GM19397 (cell line): ENCODE measurements at regions not wholly inside any gene's neighbourhood (a gene's known extent, or its start where the extent isn't known, plus 50 kb on each side); places are given as distances from the start of the nearest gene placed in this dataset.
"Not testable (repeated sequence)": the region's sequence is repeated elsewhere in the genome, so short reads cannot be mapped to it uniquely, and the experiment has no call there.

ENCODE experiments used
- ATAC-seq: cut with Tn5 transposase; IDR thresholded peaks from one replicate; pipeline ENCODE4 v1.9.1; 2021; ENCODE audit warnings: mild to moderate bottlenecking, moderate library complexity; ENCODE audit not compliant: unreplicated experiment

DNA sequence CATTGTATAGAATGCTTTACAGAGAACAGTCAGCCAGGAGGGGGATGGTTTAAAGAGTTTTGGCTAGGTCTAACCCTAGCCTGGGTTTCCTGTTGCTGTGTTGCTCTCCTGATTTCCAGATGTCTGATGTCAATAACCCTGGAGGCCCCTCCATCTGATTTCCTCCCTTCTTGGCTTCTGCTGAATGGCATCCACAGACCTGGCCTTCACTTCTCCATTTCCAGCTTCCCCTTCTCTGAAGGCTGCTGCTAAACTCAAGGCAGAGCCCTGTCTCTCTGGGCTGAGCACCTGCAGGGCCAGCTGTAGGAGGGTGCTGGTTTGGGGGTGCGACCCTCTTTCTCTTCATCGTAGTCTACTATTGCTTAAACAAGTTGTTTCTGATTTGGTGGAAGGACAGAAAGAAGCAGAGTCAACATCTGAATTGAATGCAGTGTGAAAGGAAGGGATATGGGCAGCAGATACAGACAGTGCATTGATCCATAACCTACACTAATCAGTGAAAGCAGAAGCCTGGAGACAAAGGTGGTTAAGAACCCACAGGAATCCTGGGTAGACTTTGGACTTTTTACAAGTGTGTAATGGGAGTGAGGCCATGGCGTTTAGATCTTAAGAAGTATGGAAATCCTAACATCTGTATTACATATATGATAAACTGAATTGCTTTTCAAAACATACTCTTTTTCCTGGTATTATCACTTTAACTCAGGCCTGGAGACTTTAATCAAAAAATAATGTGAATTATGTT lies 153.6 kb downstream of the HRH4 start:
- ATAC-seq, result no peak

DNA sequence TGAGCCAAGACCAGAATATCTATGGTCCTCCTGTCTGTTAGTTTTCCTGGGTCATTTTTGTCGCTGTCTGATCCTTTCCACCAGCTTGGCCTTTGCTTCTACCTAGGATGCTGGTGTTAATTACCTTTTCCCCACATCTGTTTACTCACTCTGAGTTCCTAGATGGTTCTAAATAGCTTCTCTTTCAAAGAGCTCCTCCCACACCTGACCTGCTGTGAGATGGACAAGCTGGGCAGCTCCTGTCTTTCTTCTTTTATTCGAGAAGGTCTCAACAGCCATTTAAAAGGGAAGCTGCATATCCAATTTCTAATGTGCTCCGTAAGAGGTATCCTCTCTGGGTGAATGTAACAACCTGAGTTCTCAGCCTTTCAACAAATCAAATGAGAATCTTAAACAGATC lies 156.2 kb downstream of the HRH4 start:
- ATAC-seq, result no peak

DNA sequence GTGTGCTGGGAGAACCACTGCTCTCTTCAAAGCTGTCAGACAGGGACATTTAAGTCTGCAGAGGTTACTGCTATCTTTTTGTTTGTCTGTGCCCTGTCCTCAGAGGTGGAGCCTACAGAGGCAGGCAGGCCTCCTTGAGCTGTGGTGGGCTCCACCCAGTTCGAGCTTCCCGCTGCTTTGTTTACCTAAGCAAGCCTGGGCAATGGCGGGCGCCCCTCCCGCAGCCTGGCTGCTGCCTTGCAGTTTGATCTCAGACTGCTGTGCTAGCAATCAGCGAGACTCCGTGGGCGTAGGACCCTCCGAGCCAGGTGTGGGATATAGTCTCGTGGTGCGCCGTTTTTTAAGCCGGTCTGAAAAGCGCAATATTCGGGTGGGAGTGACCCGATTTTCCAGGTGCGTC lies 164.0 kb downstream of the HRH4 start:
- ATAC-seq, result not testable (repeated sequence)

DNA sequence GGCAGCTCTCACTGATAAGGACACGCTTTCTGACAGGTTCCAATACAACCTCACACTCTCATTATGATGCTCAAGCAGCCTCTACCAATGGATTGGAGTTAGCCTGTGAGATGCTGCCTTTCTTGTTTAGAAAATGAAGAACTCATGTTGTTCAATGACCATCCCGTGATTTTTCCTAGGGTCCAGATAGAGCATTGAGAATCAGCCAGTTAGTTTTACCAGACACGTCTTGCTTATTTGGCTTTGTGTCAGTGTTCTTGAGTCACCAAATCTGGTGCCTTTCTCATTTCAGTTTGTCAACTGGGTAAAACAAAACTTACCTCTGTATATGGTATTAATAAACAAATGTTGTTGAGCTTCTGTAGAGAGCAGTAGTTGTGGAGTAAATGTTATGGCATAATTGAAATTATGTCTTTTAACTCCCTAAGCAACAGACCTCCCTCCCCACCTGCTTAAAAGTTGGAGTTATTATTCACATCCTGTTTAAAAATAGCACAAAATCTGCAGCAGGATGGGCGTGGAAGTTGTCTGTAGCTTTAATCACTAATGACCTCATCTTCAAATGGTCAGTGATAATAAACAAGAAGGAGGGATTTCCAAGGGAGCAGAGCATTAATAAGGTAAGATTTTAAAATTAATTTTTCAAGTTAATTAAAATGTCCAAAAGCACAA lies 167.3 kb downstream of the HRH4 start:
- no peak for ATAC-seq

DNA sequence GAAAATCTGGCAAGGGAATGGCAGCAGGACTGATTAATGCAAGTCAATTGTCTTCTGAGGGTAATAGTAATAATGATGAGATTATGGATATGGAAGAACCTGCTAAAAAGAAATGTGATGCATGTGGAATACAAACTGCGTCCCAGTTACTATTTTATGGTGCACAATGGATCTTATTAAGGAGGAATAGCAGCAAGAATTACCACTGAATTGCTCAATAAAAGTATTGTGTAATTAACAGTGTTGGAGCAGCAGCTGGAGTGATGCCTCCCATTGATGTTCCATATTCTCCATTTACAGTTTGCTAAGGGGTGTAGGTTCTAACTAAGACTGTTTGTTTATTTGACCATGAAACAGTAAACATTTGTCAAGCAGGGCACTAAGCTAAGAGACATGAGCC lies 167.9 kb downstream of the HRH4 start:
- no peak for ATAC-seq

DNA sequence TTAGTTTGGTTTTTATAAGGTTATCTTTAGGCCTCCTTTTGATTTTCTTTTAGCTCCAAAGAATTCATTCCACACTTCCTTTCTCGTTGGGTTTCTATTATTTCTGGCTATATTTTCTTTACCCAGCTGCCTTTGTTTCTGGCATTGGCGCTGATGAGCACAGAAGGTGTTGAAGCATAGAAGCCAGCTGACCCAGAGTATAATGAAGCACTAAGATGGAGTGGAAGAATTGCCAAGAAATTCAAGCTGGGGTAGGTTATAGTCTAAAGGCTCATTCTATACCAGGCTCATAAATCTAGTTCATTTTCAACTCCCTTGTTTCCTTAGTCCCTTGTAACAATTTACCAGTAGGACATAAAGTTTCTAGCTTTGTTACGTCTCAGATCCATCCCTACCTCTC lies 169.5 kb downstream of the HRH4 start:
- ATAC-seq, result no peak

DNA sequence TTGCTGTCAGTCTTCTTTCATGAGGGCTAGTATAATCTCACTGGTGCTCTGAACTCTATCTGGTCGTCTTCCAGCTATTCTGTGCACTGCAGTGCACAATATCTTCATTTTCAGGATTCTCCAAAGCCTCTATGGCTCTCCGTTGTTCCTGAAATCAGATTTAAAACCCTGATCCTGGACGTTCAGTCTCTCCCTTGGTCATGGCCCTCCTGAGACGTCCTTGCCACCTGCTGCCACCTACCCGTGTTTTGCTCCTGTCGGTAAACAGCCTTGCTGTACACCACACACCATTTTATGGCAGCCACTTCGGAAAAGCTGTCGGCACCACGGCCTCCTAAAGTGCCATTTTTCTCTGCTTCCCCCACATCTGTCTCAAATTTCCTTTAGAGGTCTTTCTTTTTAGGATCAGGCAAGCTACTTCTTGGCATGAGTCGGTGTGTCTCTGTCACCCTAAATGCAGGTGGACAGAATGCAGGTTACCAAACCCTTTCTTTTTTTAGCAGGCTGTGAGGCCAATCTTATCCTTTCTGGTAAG lies 170.0 kb downstream of the HRH4 start:
- ATAC-seq, result no peak

DNA sequence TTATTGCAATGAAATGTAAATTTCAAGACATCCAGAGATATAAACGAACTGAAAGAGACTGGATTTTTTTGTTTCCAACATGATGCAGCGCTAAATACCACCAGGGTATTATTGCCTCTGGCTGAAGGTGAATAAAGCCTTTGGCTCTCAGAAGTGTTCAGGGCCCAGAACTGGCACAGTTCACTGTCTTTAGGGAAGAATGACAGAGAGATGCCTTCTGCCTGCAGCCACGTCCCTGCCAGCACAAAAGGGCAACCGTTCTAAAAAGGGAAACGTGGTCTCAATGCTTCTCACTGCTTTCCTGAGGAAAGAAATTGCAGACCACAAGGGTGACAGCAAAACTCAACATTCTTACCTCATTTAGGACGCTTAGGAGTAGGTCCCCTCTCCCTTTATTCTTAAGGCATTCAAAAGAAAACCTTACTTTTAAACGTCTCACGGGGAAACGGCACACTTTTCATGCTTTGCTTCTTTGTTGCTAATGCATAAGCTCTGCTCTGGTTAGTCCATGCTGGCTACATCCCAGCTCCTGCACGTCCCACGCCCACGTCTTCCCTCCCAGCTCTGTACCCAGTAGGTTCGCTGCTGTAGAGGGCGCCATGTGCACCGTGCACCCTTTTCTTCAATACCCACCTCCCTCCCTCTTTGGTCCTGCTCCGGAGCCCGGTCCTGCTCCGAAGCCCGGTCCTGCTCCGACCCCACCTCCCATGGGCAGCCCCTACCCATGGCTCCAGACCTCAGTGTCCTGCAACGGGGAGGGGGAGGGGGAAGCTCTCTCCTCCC lies 171.0 kb downstream of the HRH4 start:
- ATAC-seq, result no peak

DNA sequence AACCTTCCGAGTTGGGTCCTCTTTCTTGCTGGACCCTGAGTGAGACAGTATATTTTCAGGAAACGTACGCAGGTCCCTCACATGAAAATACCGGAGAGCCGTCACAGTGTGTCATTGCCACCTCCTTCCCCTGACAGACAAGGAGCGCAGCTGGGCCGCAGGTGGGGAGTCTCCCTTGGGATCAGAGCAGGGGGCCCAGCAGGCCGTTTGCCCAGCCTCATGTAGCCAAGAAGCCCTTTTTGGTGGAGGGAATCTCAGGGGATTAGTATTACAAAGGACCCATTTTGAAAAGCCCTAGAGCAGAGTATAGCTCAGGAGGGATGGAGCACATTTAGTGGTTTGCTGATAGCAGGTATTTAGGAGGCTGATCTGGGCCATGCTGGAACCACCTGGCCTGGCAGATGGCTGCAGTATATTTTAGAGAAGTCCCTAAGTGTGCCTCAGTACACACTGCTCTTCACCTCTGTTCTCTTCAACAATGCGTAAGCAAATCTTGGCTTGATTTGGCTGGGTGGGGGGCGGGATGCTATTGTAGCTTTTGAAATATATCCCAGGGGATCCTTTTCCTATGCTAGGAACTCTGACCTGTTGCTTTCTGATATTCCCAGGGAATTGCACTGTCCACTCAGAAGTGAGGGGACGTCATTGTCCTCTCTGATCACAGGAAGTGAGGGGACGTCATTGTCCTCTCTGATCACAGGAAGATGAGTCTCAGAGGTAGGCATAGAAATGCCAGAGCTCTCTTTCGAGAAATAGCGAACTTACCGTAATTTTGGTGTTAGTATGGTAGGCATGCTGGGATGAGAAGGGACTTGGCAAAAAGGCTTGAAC lies 171.9 kb downstream of the HRH4 start:
- no peak for ATAC-seq

DNA sequence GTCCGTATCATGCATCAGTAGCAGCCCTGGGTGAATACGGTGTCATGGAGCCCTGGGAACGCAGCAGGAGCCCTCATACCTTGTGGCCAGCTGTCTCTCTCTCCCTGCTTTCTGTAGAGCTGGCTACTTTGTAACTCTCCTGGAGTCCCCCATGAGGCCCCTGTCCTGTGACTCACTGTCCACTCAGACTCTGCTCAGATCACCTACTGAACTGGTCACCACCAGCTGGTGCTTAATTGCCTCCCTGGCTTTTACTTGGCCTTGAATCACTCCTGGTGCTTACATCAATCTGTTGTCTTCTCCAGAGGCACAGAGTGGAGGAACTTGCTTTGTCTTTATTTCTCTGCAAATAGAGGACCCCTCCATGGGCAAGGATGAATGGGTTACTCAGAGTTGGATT lies 172.7 kb downstream of the HRH4 start:
- no peak for ATAC-seq

DNA sequence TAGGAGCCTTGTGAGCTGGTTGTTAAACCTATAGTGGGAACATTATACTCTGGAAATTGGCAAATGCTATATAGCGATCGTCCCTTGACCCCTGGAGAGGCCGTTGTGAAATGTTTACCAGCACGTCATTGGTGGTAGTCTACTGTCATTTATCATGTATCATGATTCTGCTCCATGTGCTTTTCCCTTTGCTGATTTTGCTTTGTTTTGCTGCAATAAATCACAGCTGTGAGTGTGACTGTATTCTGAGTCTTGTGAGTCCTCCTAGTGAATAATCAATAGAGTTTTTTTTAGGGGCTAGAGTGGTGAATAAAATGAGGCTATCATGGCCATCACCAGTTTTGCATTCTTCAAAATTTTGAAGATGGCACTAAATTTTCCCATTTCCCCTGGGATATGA lies 189.1 kb downstream of the HRH4 start:
- ATAC-seq, result no peak

DNA sequence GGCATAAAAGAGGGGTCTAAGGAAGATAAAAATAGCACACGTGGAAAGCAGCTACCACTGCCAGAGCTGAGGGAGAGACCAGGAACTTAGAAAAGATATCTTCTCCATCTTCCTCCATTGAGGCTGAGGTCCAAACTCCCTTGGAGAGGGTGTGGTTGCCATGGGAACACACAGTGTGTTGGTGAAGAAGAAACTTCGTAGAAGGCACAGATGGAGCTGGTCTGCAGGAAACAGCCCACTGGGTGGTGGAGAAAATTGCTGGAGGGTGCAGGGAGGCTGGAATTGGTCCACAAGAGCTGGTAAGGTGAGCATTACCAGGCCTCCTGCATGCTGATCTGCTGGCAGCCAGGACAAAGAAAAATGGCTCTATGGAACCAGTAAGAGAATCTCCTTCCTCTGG lies 191.0 kb downstream of the HRH4 start:
- ATAC-seq, result no peak

DNA sequence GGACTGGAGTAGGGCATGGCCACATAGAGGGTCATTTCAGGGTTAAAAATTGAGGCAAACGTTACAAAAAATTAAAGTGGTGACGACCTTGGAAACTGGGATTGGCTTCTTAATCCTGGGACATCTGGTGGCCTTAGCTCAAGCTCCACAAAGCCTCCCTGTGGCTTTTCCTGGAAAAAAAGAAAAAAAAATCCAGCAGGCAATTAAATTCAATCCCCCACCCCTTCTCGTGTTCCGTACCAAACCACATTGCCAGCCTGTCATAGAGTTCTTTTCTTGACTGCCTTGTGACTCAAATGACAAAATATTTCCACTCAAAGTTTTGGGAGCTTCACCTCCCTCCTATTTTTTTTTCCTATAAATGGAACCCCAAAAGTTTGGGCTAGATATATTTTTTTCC lies 195.6 kb downstream of the HRH4 start:
- no peak for ATAC-seq

DNA sequence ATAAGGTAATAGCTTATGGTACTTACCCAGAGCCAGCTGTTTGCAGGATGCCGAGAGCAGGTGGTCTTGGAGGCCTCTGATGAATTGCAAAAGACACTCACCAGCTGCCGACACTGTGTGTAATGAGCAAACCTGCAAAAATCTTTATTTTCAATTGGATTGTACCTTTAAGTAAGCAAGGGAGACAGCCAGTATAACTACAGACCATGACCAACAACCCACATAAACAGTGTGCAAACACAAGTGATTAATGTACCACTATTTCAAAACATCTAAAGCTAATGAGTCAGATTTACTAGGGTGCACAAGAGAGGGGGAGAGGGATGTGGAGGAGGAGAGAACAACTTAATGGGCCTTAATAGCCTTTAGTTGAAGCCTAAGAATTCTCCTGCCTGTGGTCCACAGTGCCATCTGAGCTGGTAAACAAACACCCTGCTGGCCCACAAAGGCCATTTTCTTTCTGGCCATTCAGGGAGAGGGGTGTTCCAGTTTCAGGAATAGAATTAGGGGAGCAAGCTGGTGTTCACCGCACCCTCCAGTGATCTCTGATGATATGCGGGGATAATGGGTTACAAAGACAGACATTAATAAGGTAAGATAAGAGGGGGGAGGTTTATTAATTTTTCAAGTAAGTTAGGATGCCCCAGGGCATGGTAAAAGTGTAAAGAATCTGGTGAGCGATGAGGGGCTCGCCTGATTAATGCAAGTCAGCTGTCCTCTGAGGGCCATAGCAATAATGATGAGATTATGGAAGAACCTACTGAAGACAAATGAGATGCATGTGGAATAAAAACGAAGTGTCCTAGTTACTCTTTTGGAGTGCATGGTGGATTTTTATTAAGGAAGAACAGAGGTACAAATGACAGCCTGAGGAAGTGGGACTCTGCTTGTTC lies 196.4 kb downstream of the HRH4 start:
- ATAC-seq, result no peak

DNA sequence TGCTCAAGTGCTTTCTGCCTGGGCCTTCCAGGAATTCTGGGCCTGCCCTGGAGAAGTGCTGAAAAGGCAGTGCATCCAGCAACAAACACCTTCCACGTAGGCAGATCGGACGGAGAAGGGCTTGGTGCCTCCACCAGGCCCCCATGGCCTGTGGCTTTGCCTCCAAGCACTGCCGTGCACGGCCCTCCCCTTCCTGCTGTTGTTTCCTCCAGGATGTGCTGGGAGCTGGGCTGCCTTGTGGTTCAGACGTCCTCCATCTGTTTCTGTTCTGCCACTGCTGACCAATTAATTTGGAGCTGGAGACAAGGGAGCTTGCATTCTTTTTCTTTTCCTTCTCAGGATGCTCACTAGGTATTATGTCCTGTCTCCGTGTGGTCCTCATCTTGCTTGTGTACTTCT lies 197.0 kb downstream of the HRH4 start:
- no peak for ATAC-seq

DNA sequence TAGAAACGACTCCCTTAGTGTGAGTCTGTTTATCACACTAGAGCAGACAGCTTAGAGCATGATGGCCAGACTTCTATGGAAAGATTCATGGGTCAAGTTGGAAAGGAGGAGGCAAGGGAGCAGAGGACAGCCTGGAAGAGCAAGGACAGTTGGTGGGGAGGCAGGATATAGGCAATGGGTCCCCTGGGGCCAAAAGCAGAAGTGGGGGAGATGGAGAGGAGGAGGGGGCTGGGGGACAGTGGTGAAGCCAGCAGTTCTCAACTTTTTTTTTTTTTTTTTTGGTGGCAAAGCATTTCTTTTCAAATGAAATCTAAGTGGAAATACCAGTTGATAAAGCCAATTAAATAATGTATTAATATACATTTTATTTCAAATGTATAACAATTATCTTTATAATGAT lies 197.9 kb downstream of the HRH4 start:
- no peak for ATAC-seq

DNA sequence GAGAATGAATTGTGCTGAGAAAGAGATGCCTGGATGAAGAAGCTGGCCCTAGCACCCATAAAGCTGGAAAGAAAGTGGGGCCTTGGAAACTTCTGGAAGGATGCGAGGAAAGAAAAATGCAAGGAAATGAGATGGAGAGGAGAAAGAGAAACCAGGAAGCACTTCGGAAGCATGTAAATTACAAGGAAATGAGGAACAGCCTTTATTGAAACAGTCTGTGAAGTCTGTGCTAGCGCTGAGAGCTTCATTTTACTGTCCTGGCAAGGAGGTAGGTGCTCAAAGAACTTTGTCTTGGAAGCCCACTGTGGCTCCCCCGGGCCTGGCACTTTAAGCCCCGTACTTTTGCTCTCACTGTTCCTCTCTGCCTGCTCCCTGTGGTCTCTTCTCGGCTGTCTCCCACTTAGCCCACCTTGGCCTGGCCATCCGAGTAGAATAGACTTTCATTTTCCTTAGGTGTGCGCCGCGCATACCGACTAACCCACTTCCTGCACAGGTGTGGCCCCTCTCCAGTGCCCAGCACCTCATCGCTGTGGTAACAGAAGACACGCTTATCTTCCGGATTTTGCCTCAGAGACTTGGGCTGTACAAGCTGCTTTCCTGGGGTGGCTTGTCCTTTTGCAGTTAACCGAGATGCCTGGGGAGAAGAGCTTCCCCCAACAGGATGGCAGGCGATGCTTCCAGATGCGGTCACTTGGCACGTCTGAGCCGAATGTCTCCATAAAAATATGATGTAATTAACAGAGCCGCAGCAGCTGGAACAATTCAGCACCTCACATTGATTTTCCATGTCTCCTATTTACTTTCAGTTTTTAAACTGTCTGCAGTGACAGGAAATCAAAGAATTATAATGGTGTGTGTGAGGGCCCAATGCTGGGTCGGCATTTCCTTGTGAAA lies 199.6 kb downstream of the HRH4 start:
- peak; percentile 67 for ATAC-seq

DNA sequence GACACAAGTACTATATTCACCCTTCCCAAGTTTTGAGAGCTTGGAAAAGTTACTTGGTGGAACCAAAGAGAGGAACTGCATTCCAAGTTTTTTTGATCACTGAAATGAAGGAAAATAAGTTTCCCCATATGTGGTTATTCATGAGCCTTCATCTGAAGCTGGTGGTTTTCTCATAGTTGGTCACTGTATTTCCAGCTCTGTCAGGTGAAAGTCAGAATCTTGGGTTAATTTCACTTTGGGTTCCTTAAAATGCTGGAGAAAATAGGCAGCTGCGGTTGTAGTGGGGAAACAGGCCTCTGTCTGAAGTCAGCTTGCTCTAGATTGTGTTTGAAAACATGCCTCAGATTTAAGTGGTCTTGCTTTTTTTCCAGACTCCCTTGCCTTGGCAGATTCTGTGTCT lies 200.5 kb downstream of the HRH4 start:
- ATAC-seq, result no peak

DNA sequence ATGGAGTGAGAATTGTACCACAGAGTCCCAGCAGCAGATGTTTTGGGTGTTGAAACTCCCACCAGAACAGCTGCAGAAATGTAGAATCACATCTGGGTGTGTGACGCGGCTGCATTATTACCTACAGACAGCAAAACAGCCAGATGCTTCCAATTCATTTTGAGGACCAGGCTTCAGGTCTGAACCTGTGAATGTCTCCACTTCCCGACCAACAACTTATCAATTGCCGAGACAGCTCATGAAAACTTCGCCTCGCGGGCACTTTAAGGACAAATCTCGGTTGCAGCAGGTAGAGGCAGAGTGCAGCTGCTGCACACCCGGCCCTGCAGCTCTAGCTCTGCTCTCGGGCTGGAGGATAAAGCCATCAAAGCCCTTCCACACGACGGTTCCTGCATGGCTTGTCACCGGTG lies 202.0 kb downstream of the HRH4 start:
- no peak for ATAC-seq
